ENCODE measurements at regions not wholly inside any gene's neighbourhood (a gene's known extent, or its start where the extent isn't known, plus 50 kb on each side); places are given as distances from the start of the nearest gene placed in this dataset.

DNA sequence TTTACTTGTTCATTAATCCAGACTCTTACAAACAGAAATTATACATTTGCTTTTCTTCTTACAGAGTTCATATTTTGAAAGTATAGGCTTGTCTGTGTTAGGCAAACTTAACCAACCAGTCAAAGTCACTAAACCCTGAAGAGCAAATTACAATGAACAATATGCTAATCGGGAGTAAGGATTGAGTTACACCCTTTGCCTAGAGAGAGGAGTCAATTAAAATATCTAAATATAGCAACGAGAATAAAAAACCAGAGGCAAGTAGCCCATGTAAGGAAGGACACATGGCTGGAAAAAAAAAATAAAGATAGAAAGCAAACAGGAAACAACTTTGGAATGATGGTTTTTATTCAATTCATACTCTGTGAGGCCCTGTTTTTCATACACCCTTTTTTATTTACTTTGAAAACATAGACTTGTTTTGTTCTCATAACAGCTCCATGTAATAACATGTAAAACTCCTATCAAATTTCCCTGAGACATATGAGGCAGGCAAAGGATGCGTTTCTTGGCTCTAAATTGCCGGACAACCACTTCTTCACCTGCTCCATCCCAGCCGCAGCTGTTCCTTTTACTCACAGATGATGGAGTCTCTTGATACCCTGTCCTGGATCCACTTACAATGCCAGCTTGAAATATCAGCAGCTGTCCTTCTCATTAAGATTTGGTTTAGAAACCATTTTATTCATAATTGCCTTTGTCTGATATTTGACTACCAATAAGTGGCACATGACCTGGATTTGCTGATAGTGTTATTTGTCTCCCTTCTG, 767.7 kb upstream of the GCFC2 start:
- DNase-seq (no peak), ATAC-seq (no peak)
- 22 to 33% (median 24%) methylated on average over 5 of the region's 5 CpGs for WGBS, 3 donors
- Histone ChIP-seq H3K36me3 (ENCODE audit: insufficient read depth in 1 of 2, low read depth in 1 of 2) (no peaks in the 10 kb centered on the region), H3K4me3 (no peak overlapping the region), H3K27ac (no peak overlapping the region), H3K27me3 (ENCODE audit: insufficient read depth in 3 of 3, low read length in 2 of 3) (no peaks in the 10 kb centered on the region), H3K9me3 (no peaks in the 10 kb centered on the region), H3K4me1 (no peaks in the 10 kb centered on the region)
- TF ChIP-seq, protein P1, sequence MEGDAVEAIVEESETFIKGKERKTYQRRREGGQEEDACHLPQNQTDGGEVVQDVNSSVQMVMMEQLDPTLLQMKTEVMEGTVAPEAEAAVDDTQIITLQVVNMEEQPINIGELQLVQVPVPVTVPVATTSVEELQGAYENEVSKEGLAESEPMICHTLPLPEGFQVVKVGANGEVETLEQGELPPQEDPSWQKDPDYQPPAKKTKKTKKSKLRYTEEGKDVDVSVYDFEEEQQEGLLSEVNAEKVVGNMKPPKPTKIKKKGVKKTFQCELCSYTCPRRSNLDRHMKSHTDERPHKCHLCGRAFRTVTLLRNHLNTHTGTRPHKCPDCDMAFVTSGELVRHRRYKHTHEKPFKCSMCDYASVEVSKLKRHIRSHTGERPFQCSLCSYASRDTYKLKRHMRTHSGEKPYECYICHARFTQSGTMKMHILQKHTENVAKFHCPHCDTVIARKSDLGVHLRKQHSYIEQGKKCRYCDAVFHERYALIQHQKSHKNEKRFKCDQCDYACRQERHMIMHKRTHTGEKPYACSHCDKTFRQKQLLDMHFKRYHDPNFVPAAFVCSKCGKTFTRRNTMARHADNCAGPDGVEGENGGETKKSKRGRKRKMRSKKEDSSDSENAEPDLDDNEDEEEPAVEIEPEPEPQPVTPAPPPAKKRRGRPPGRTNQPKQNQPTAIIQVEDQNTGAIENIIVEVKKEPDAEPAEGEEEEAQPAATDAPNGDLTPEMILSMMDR (IDR thresholded peaks at IDR 0.05) = no peak
- intact Hi-C loops (cut with DNase I) = no loop called here

DNA sequence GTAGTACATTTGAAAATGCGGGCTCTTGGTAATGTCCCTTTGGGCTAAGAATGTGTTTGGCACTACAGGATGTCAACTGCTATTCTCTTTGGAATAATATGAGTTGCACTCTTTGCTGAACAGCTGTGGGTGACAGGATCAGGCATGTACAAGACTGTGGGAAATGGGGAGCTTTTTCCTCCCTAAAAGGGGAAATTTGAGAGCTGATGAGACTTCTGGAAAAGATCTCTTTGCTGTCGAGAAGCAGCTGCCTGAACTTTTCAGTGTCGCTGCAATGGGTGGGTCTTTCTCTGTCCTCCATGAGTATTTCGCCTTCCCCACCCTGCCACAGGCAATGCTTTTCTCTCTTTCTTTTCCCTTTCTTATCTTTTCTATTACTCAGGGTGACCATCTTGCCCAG, 762.2 kb upstream of the GCFC2 start:
- H3K36me3 ChIP-seq (ENCODE audit: insufficient read depth in 1 of 2, low read depth in 1 of 2) = no peaks in the 10 kb centered on the region
- no peak overlapping the region for H3K27ac ChIP-seq
- H3K9me3 ChIP-seq = no peaks in the 10 kb centered on the region
- ATAC-seq (no peak), DNase-seq (no peak)
- no peaks in the 10 kb centered on the region for H3K27me3 ChIP-seq (ENCODE audit: insufficient read depth in 3 of 3, low read length in 2 of 3)
- no peaks in the 10 kb centered on the region for H3K4me1 ChIP-seq
- WGBS, 3 donors = 45 to 57% (median 49%) methylated on average over 4 of the region's 4 CpGs
- intact Hi-C loops (cut with DNase I) = no loop called here
- TF ChIP-seq, protein P1 (IDR thresholded peaks at IDR 0.05) = no peak
- no peak overlapping the region for H3K4me3 ChIP-seq

DNA sequence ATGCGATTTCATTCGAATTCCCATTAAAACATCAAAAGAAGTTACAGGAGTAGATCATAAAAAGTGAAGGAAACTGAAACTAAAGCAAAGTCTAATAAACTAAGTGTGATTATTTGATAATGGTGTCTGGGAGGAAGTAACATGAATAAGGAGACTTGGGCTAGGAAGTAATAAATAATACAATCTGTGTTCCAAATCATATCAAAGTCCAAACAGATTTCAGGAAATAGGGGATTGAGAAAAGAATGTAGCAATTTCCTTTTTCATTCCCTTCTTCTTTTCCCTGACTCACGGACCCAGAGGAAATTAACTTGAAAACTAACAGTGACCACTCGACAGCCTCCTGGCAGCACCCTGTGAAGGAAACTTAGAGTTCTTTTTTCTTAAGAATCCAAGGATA, 758.4 kb upstream of the GCFC2 start:
- ATAC-seq = no peak
- no peak overlapping the region for H3K27ac ChIP-seq
- H3K4me1 ChIP-seq = no peaks in the 10 kb centered on the region
- H3K9me3 ChIP-seq = no peaks in the 10 kb centered on the region
- 47 to 52% (median 52%) methylated on average over 4 of the region's 4 CpGs for whole genome bisulfite sequencing, 3 donors
- no peak for DNase-seq
- H3K27me3 ChIP-seq (ENCODE audit: insufficient read depth in 3 of 3, low read length in 2 of 3) = no peaks in the 10 kb centered on the region
- no peak overlapping the region for H3K4me3 ChIP-seq
- no peaks in the 10 kb centered on the region for H3K36me3 ChIP-seq (ENCODE audit: insufficient read depth in 1 of 2, low read depth in 1 of 2)
- TF ChIP-seq, protein P1 (IDR thresholded peaks at IDR 0.05) = no peak
- intact Hi-C loops (cut with DNase I) = no loop called here

DNA sequence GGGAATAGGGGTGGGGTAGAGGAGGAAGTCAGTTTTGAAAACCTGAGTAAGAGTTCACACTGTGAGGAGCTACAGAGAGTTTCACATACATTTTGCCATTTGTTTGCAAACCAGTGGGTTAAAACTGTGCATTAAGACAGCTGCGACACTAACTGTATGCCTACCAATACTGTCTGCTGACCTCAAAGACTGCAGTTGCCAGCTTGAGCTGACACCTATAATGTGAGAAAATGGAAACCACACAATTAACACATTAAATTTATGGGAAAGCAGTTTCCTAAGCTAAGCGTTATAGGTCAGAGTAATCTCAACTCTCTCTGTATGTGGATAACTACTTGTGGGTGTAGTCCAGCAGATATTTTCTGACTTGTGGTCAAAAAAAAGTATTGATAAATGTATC, 756.6 kb upstream of the GCFC2 start:
- no peaks in the 10 kb centered on the region for H3K9me3 ChIP-seq
- no peak overlapping the region for H3K4me3 ChIP-seq
- no peaks in the 10 kb centered on the region for H3K4me1 ChIP-seq
- TF ChIP-seq, protein P1 (IDR thresholded peaks at IDR 0.05) = no peak
- H3K27me3 ChIP-seq (ENCODE audit: insufficient read depth in 3 of 3, low read length in 2 of 3) = no peaks in the 10 kb centered on the region
- no peak for ATAC-seq
- DNase-seq = no peak
- H3K27ac ChIP-seq = no peak overlapping the region
- 92 to 97% (median 92%) methylated on average over 2 of the region's 2 CpGs for WGBS, 3 donors
- no peaks in the 10 kb centered on the region for H3K36me3 ChIP-seq (ENCODE audit: insufficient read depth in 1 of 2, low read depth in 1 of 2)
- intact Hi-C loops (cut with DNase I) = no loop called here

DNA sequence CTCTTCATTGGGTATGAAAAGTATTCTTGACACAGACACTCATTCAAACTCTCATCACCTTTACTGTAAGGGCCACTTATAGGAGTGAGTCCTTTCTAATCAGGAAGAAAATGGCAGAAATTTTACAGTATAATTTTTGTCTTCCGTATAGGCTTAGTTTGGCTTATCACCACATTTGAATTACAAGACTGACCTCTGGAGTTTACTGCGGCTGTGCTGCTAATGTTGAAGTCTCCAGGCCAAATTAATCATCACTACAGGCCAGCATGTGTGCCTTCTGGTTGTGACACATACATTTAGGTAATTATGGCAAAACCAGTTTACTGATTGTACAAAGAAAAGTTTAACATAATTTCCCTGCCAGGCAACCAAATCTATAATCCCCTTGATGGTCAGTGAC, 753.6 kb upstream of the GCFC2 start:
- ATAC-seq (no peak), DNase-seq (no peak)
- no peaks in the 10 kb centered on the region for H3K27me3 ChIP-seq (ENCODE audit: insufficient read depth in 3 of 3, low read length in 2 of 3)
- TF ChIP-seq, protein P1 (IDR thresholded peaks at IDR 0.05) = no peak
- H3K27ac ChIP-seq = no peak overlapping the region
- no peaks in the 10 kb centered on the region for H3K9me3 ChIP-seq
- H3K36me3 ChIP-seq (ENCODE audit: insufficient read depth in 1 of 2, low read depth in 1 of 2) = no peaks in the 10 kb centered on the region
- intact Hi-C loops (cut with DNase I) = no loop called here
- no peak overlapping the region for H3K4me3 ChIP-seq
- 62 to 69% (median 63%) methylated on average over 2 of the region's 2 CpGs for WGBS, 3 donors
- H3K4me1 ChIP-seq = no peaks in the 10 kb centered on the region
